ENCODE measurements at regions not wholly inside any gene's neighbourhood (a gene's known extent, or its start where the extent isn't known, plus 50 kb on each side); places are given as distances from the start of the nearest gene placed in this dataset.

GRCh38 chr10:28384557-28384956, 81.7 kb upstream of the MPP7 start:
- intact Hi-C loops (cut with DNase I), result loop anchor here (5.0 to 10.0 kb wide), 4 partner anchors 82 to 830 kb away; partner anchors contain the start of genes MKX (in 1 of the 2) and MPP7 (in 1 of the 2)
- WGBS, 2 donors, result 93 to 95% methylated on average over 2 of the region's 2 CpGs
- ATAC-seq (ENCODE audit: low FRiP score), result no peak

GRCh38 chr10:28385748-28386502, 83.1 kb upstream of the MPP7 start:
- intact Hi-C loops (cut with DNase I), result loop anchor here (10.0 kb wide), 3 partner anchors 601 to 831 kb away; partner anchors contain the start of gene MKX (in 1 of the 2)
- Histone ChIP-seq H3K4me3 (ENCODE audit: low read length in 2 of 2) (no peak overlapping the region), H3K36me3 (ENCODE audit: control insufficient read depth in 1 of 2, insufficient read depth in 2 of 2, low read length in 1 of 2) (no peaks in the 10 kb centered on the region), H3K27ac (ENCODE audit: low read depth in 1 of 2, low read length in 2 of 2) (no peak overlapping the region), H3K4me1 (ENCODE audit: control insufficient read depth in 1 of 2, insufficient read depth in 2 of 2, low read length in 2 of 2) (no peaks in the 10 kb centered on the region), H3K27me3 (ENCODE audit: control insufficient read depth in 1 of 2, insufficient read depth in 2 of 2, low read length in 1 of 2) (no peaks in the 10 kb centered on the region), H3K9me3 (ENCODE audit: control insufficient read depth, low read length) (no peaks in the 10 kb centered on the region)
- 84 to 86% methylated on average over 6 of the region's 6 CpGs for WGBS, 2 donors
- DNase-seq, result no peak
- ATAC-seq (ENCODE audit: low FRiP score), result no peak

More at GRCh38 chr10:28384557-28384956, 81.7 kb upstream of the MPP7 start:
- Histone ChIP-seq H3K27me3 (ENCODE audit: control insufficient read depth in 1 of 2, insufficient read depth in 2 of 2, low read length in 1 of 2) (no peaks in the 10 kb centered on the region), H3K4me3 (ENCODE audit: low read length in 2 of 2) (no peak overlapping the region), H3K36me3 (ENCODE audit: control insufficient read depth in 1 of 2, insufficient read depth in 2 of 2, low read length in 1 of 2) (no peaks in the 10 kb centered on the region), H3K9me3 (ENCODE audit: control insufficient read depth, low read length) (no peaks in the 10 kb centered on the region), H3K4me1 (ENCODE audit: control insufficient read depth in 1 of 2, insufficient read depth in 2 of 2, low read length in 2 of 2) (no peaks in the 10 kb centered on the region), H3K27ac (ENCODE audit: low read depth in 1 of 2, low read length in 2 of 2) (no peak overlapping the region)
- DNase-seq, result no peak

- Histone ChIP-seq H3K4me1 (ENCODE audit: control insufficient read depth in 1 of 2, insufficient read depth in 2 of 2, low read length in 2 of 2) (no peaks in the 10 kb centered on the region), H3K27me3 (ENCODE audit: control insufficient read depth in 1 of 2, insufficient read depth in 2 of 2, low read length in 1 of 2) (no peaks in the 10 kb centered on the region), H3K4me3 (ENCODE audit: low read length in 2 of 2) (no peak overlapping the region), H3K27ac (ENCODE audit: low read depth in 1 of 2, low read length in 2 of 2) (no peak overlapping the region), H3K36me3 (ENCODE audit: control insufficient read depth in 1 of 2, insufficient read depth in 2 of 2, low read length in 1 of 2) (no peaks in the 10 kb centered on the region), H3K9me3 (ENCODE audit: control insufficient read depth, low read length) (no peaks in the 10 kb centered on the region)
- no peak for DNase-seq
- intact Hi-C loops (cut with DNase I), result loop anchor here (10.0 kb wide), 3 partner anchors 602 to 832 kb away; partner anchors contain the start of gene MKX (in 1 of the 2)
- ATAC-seq (ENCODE audit: low FRiP score), result no peak
- WGBS, 2 donors, result 83 to 86% methylated on average over 4 of the region's 4 CpGs
These were observed 83.6 kb upstream of the MPP7 start for GRCh38 chr10:28386503-28386868.

GRCh38 chr10:28387140-28387539, 84.3 kb upstream of the MPP7 start:
- Histone ChIP-seq H3K4me1 (ENCODE audit: control insufficient read depth in 1 of 2, insufficient read depth in 2 of 2, low read length in 2 of 2) (no peaks in the 10 kb centered on the region), H3K27me3 (ENCODE audit: control insufficient read depth in 1 of 2, insufficient read depth in 2 of 2, low read length in 1 of 2) (no peaks in the 10 kb centered on the region), H3K4me3 (ENCODE audit: low read length in 2 of 2) (no peak overlapping the region), H3K9me3 (ENCODE audit: control insufficient read depth, low read length) (no peaks in the 10 kb centered on the region), H3K27ac (ENCODE audit: low read depth in 1 of 2, low read length in 2 of 2) (no peak overlapping the region), H3K36me3 (ENCODE audit: control insufficient read depth in 1 of 2, insufficient read depth in 2 of 2, low read length in 1 of 2) (no peaks in the 10 kb centered on the region)
- DNase-seq (no peak), ATAC-seq (ENCODE audit: low FRiP score) (no peak)
- WGBS, 2 donors, result 89 to 95% methylated on average over 7 of the region's 7 CpGs
- intact Hi-C loops (cut with DNase I), result loop anchor here (10.0 kb wide), 3 partner anchors 602 to 832 kb away; partner anchors contain the start of gene MKX (in 1 of the 2)

GRCh38 chr10:28391283-28391682, 88.4 kb upstream of the MPP7 start:
- WGBS, 2 donors, result 91 to 93% methylated on average over 5 of the region's 5 CpGs
- Histone ChIP-seq H3K27me3 (ENCODE audit: control insufficient read depth in 1 of 2, insufficient read depth in 2 of 2, low read length in 1 of 2) (no peaks in the 10 kb centered on the region), H3K27ac (ENCODE audit: low read depth in 1 of 2, low read length in 2 of 2) (no peak overlapping the region), H3K4me1 (ENCODE audit: control insufficient read depth in 1 of 2, insufficient read depth in 2 of 2, low read length in 2 of 2) (no peaks in the 10 kb centered on the region), H3K9me3 (ENCODE audit: control insufficient read depth, low read length) (no peaks in the 10 kb centered on the region), H3K4me3 (ENCODE audit: low read length in 2 of 2) (no peak overlapping the region), H3K36me3 (ENCODE audit: control insufficient read depth in 1 of 2, insufficient read depth in 2 of 2, low read length in 1 of 2) (no peaks in the 10 kb centered on the region)
- ATAC-seq (ENCODE audit: low FRiP score) (no peak), DNase-seq (no peak)
- intact Hi-C loops (cut with DNase I), result loop anchor here in 1 of 2 donors (10.0 kb wide), 1 partner anchor 946 kb away; no protein-coding TSS in a partner anchor

GRCh38 chr10:28393956-28394568, 91.2 kb upstream of the MPP7 start:
- intact Hi-C loops (cut with DNase I), result loop anchor here in 1 of 2 donors (10.0 kb wide), 1 partner anchor 949 kb away; no protein-coding TSS in a partner anchor
- no peaks in the 10 kb centered on the region for H3K36me3 ChIP-seq (ENCODE audit: control insufficient read depth in 1 of 2, insufficient read depth in 2 of 2, low read length in 1 of 2)
- no peaks in the 10 kb centered on the region for H3K9me3 ChIP-seq (ENCODE audit: control insufficient read depth, low read length)
- no peak overlapping the region for H3K4me3 ChIP-seq (ENCODE audit: low read length in 2 of 2)
- WGBS, 2 donors, result 14 to 17% methylated on average over 8 of the region's 8 CpGs
- ATAC-seq (ENCODE audit: low FRiP score) (peak; percentile 87), DNase-seq (peak; percentile 69 to 79)
- H3K27ac ChIP-seq (ENCODE audit: low read depth in 1 of 2, low read length in 2 of 2), result no peak overlapping the region
- H3K4me1 ChIP-seq (ENCODE audit: control insufficient read depth in 1 of 2, insufficient read depth in 2 of 2, low read length in 2 of 2), result no peaks in the 10 kb centered on the region
- H3K27me3 ChIP-seq (ENCODE audit: control insufficient read depth in 1 of 2, insufficient read depth in 2 of 2, low read length in 1 of 2), result no peaks in the 10 kb centered on the region

- DNase-seq (no peak), ATAC-seq (ENCODE audit: low FRiP score) (no peak)
- 80 to 85% methylated on average over 4 of the region's 4 CpGs for WGBS, 2 donors
- Histone ChIP-seq H3K9me3 (ENCODE audit: control insufficient read depth, low read length) (no peaks in the 10 kb centered on the region), H3K27ac (ENCODE audit: low read depth in 1 of 2, low read length in 2 of 2) (no peak overlapping the region), H3K4me1 (ENCODE audit: control insufficient read depth in 1 of 2, insufficient read depth in 2 of 2, low read length in 2 of 2) (no peaks in the 10 kb centered on the region), H3K4me3 (ENCODE audit: low read length in 2 of 2) (no peak overlapping the region), H3K27me3 (ENCODE audit: control insufficient read depth in 1 of 2, insufficient read depth in 2 of 2, low read length in 1 of 2) (no peaks in the 10 kb centered on the region), H3K36me3 (ENCODE audit: control insufficient read depth in 1 of 2, insufficient read depth in 2 of 2, low read length in 1 of 2) (no peaks in the 10 kb centered on the region)
- intact Hi-C loops (cut with DNase I), result loop anchor here in 1 of 2 donors (10.0 kb wide), 1 partner anchor 952 kb away; no protein-coding TSS in a partner anchor
These were observed 93.5 kb upstream of the MPP7 start for GRCh38 chr10:28396331-28396730.

GRCh38 chr10:28397229-28397628, 94.4 kb upstream of the MPP7 start:
- no peak for ATAC-seq (ENCODE audit: low FRiP score)
- H3K4me3 ChIP-seq (ENCODE audit: low read length in 2 of 2), result no peak overlapping the region
- 91 to 95% methylated on average over 6 of the region's 6 CpGs for WGBS, 2 donors

More at GRCh38 chr10:28397229-28397628, 94.4 kb upstream of the MPP7 start:
- no peak for DNase-seq
- H3K27me3 ChIP-seq (ENCODE audit: control insufficient read depth in 1 of 2, insufficient read depth in 2 of 2, low read length in 1 of 2), result no peaks in the 10 kb centered on the region
- H3K4me1 ChIP-seq (ENCODE audit: control insufficient read depth in 1 of 2, insufficient read depth in 2 of 2, low read length in 2 of 2), result no peaks in the 10 kb centered on the region
- H3K27ac ChIP-seq (ENCODE audit: low read depth in 1 of 2, low read length in 2 of 2), result no peak overlapping the region
- intact Hi-C loops (cut with DNase I), result loop anchor here in 1 of 2 donors (10.0 kb wide), 1 partner anchor 952 kb away; no protein-coding TSS in a partner anchor
- no peaks in the 10 kb centered on the region for H3K36me3 ChIP-seq (ENCODE audit: control insufficient read depth in 1 of 2, insufficient read depth in 2 of 2, low read length in 1 of 2)
- H3K9me3 ChIP-seq (ENCODE audit: control insufficient read depth, low read length), result no peaks in the 10 kb centered on the region

All from aorta (tissue), 5 donors.